ENCODE measurements at regions not wholly inside any gene's neighbourhood (a gene's known extent, or its start where the extent isn't known, plus 50 kb on each side); places are given as distances from the start of the nearest gene placed in this dataset.

GRCh38 chr4:162984621-162985020, 182.1 kb downstream of the NAF1 start:
- no peak overlapping the region for H3K27ac ChIP-seq (replicated peaks)
- no peak for DNase-seq (ENCODE audit: low read depth in 1 of 2, low spot score in 1 of 2)
- no peak overlapping the region for H3K4me3 ChIP-seq (replicated peaks; ENCODE audit: insufficient read depth, low read length)
- TF ChIP-seq REST (IDR thresholded peaks at IDR 0.05; ENCODE audit: insufficient replicate concordance, low read depth) (no peak), CTCF (IDR thresholded peaks at IDR 0.05; ENCODE audit: insufficient read depth, low read length) (no peak), GABPA (IDR thresholded peaks at IDR 0.05; ENCODE audit: low read depth) (no peak), POLR2AphosphoS5 (IDR thresholded peaks at IDR 0.05; ENCODE audit: low read depth) (no peak), SPI1 (IDR thresholded peaks at IDR 0.05; ENCODE audit: borderline replicate concordance, low read depth) (no peak)
- H3K27me3 ChIP-seq (ENCODE audit: insufficient read depth, poor library complexity, severe bottlenecking) = peaks cover 3% of the 10 kb centered on the region

- TF ChIP-seq CTCF (IDR thresholded peaks at IDR 0.05; ENCODE audit: insufficient read depth, low read length) (no peak), POLR2AphosphoS5 (IDR thresholded peaks at IDR 0.05; ENCODE audit: low read depth) (no peak), GABPA (IDR thresholded peaks at IDR 0.05; ENCODE audit: low read depth) (no peak), SPI1 (IDR thresholded peaks at IDR 0.05; ENCODE audit: borderline replicate concordance, low read depth) (no peak), REST (IDR thresholded peaks at IDR 0.05; ENCODE audit: insufficient replicate concordance, low read depth) (no peak)
Observed at GRCh38 chr4:162981823-162982222, 184.9 kb downstream of the NAF1 start.

GRCh38 chr4:162978398-162978797, 188.3 kb downstream of the NAF1 start:
- Histone ChIP-seq H3K27ac (replicated peaks) (no peak overlapping the region), H3K4me3 (replicated peaks; ENCODE audit: insufficient read depth, low read length) (no peak overlapping the region), H3K27me3 (ENCODE audit: insufficient read depth, poor library complexity, severe bottlenecking) (no peaks in the 10 kb centered on the region)
- DNase-seq (ENCODE audit: low read depth in 1 of 2, low spot score in 1 of 2) = no peak
- no peak for TF ChIP-seq POLR2AphosphoS5 (IDR thresholded peaks at IDR 0.05; ENCODE audit: low read depth)
- no peak for TF ChIP-seq CTCF (IDR thresholded peaks at IDR 0.05; ENCODE audit: insufficient read depth, low read length)
- no peak for TF ChIP-seq SPI1 (IDR thresholded peaks at IDR 0.05; ENCODE audit: borderline replicate concordance, low read depth)
- no peak for TF ChIP-seq REST (IDR thresholded peaks at IDR 0.05; ENCODE audit: insufficient replicate concordance, low read depth)
- TF ChIP-seq GABPA (IDR thresholded peaks at IDR 0.05; ENCODE audit: low read depth) = no peak

More at GRCh38 chr4:162981823-162982222, 184.9 kb downstream of the NAF1 start:
- Histone ChIP-seq H3K27ac (replicated peaks) (no peak overlapping the region), H3K27me3 (ENCODE audit: insufficient read depth, poor library complexity, severe bottlenecking) (peaks cover 3% of the 10 kb centered on the region), H3K4me3 (replicated peaks; ENCODE audit: insufficient read depth, low read length) (no peak overlapping the region)
- DNase-seq (ENCODE audit: low read depth in 1 of 2, low spot score in 1 of 2) = no peak

Data from HL-60 (cell line).